HG02970 (cell line): ENCODE measurements at regions not wholly inside any gene's neighbourhood (a gene's known extent, or its start where the extent isn't known, plus 50 kb on each side); places are given as distances from the start of the nearest gene placed in this dataset.
A peak's percentile ranks its signal among the peaks of the same experiment; 100 is the strongest.

Source experiments
- ATAC-seq: cut with Tn5 transposase; IDR thresholded peaks from one replicate; pipeline ENCODE4 v1.9.1; 2021; ENCODE audit warnings: mild to moderate bottlenecking, moderate library complexity, moderate number of reproducible peaks; ENCODE audit not compliant: unreplicated experiment, low FRiP score

- ATAC-seq, result no peak
Observed at GRCh38 chr1:110816945-110817344, 56.0 kb upstream of the CD53 start.

DNA sequence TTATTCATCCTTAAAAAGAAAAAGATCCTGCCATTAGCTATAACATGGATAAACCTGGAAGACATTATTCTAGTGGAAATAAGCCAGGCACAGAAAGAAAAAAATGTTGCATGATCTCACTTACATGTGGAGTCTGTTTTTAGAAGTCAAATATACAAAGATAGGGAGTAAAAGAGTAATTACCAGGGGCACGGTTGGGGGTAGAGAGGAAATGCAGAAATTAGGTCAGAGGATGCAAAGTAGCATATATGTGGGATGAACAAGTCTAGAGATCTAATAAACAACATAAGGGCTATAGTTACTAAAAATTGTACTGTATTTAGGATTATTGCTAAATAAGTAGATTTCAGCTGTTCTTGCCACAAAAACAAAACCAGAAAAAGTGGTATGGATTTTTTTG lies 61.4 kb upstream of the CD53 start:
- ATAC-seq, result no peak

DNA sequence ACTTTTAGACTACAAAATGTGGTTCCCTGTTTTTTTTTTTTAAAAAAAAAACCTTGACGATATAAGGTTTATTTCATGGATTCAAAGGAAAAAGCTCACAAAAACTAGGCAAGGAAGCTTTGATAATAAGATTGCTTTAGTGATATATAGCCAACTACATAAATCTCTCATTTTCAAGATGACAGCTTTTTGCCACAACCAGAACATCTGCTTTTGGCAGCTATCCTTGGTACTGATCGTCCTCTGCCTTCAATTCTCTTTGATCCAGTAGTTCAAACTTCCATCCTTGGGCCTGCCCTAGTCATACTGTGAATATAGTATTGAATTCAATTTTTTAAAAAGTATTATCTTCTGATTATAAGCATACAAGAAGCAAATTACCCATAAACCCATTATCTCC lies 72.9 kb upstream of the CD53 start:
- ATAC-seq, result no peak

- no peak for ATAC-seq
Observed at GRCh38 chr1:110798691-110799256, 74.2 kb upstream of the CD53 start.

DNA sequence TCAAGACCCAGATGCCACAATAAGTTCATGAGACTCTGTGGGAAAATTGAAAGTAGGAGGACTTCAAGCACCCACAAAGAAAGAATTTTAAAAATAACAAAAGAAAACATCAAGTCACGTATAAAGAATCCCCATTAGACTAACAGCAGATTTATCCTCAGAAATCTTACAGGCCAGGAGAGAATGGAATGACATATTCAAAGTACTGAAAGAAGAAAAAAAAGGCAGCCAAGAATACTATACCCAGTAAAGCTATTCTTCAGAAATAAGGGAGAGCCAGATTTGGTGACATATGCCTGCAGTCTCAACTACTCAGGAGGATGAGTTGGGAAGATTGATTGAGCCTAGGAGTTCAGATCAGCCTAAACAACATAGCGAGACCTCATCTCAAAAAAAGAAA lies 84.3 kb upstream of the CD53 start:
- no peak for ATAC-seq

GRCh38 chr1:110787328-110788071 lies 85.4 kb upstream of the CD53 start:
- peak; percentile 68 for ATAC-seq

GRCh38 chr1:110786802-110787327 lies 86.1 kb upstream of the CD53 start:
- ATAC-seq, result no peak

DNA sequence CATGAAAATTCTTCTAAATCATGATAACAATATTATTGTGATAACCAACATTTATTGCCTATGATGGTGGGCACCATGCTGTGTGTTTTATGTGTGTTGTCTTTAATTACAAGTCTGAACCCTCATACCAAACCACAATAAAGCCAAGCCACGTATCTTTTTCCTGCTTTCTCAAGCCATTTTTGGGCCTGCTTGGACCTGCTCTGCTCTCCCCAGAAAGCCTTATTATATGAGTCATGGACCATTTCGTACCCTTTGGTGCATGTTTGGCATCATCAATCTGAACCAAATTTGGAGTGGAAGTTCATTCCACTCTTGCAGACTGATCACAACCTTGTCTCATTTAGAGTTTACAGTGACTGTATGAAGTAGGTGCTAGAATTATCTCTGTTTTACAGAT lies 87.3 kb upstream of the CD53 start:
- ATAC-seq, result no peak

DNA sequence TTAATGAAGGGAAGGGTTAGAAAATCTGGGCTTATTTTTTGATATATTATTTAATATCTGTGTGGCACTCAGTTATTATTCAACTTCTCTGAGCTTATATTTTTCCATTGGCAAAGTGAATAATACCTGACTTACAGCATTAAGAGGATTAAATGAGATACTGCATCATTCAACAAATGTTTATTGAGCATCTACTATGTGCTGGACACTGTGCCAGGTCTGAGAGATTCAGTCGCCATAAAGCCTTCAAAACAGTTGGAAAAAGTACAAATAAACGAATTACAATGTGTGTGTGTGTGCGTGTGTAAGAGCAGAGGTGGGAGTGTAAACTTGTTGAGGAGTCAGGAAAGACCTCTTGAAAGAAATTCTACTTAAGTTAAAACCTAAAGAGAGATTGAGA lies 87.9 kb upstream of the CD53 start:
- no peak for ATAC-seq

DNA sequence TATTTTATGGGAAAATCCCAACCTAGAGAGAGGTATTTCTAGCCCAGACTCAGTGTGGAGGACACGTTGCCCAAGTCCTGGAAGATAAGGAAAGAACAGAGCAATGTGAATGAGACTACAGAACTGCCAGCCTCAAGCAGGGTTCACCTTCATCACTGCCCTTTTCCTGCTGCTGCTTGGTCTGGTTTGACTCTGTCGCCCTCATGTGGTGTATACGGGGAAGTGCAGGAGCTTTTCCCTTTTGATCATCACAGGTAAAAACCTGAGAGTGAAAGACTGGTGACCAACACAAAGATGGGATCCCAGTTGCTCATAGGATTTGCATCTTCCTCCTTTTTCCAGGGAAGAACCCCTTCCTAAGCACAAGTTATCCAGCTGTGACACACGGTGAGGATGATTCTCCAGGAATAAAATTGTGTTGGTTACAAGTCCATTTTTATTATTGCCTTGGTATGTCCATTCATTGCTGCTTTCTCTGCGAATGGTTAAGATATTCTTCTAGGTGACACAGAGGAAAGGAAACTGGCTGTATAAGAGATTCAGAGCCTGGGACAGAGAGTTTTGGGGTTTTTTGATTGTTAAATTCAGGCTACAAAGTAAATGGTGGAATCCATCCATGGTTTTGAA lies 89.5 kb upstream of the CD53 start:
- no peak for ATAC-seq

DNA sequence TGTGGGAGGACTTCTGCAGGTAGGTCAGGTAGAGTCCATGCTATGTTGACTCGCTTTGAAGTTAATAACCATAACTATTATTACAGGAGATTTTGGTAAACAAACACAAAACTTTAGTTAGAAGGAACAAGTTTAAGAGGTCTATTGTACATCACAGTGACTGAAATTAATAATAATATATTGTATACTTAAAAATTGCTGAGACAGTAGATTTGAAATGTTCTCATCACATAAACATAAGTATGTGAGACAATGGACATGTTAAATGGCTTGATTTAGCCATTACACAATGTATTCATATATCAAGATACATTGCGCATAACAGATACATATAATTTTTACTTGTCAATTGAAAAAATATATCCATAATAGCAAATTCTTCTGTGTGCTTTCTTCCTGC lies 91.4 kb upstream of the CD53 start:
- no peak for ATAC-seq

DNA sequence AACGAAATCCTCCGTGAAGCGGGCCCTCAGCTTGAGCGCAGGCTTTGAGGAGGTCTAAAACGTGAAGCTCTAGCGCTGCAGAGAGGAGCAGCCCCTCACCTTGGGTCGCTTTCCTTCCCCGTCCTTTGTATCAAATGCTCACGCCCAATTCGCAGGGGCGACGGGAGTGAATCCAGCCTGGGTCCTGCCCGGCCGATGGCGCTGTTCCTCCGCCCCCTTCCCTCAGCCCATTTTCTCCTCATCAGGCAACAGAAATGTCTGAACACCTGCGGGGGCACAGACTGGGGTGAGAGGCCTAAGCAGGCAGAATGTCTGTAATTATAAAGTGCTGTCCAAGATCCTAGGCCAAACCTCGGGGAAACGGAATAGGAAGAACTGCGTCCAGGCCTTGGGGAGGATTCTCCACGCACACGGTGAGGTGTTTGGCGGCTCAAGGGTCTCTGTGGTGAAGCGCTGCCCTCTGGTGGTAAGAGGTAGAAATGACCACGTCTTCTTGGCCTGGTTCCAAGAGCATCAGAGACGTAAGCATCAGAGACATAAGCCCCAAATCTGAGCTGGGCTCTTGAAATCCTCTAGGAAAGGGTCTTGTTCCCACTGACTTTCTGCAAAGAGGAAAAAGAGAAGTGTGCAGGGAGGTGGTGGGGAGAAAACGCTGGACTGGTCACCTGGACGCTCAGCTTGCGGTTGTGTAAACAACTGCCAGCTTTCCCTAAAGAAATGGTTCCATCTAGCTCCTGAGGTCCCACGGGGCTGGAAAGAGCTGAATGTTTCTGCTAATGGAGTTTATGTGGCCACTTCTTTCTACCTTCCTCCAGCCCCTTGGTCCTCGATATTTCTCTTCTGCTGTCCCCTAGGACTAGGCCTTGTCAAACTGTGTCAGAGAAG lies 92.1 kb upstream of the CD53 start:
- no peak for ATAC-seq

DNA sequence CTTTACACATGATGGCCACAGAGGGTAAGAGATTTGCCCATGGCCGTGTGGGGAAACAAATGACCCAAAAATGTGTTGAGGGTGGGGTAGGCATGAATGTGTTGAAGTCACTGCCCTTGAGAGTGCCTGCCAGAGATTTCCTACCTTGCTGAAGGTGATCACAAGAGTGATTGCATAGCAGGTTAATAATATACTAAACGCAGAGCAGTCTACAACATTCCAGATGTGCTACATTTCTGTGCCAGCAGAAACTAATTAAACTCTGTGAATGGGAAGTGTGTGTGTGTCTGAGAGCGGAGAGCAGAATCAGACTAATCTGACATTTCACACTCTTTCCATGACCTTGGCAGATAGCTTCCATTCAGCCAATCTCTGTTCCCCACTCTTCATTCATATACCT lies 93.3 kb upstream of the CD53 start:
- no peak for ATAC-seq

GRCh38 chr1:110778821-110779220 lies 94.1 kb upstream of the CD53 start:
- no peak for ATAC-seq

DNA sequence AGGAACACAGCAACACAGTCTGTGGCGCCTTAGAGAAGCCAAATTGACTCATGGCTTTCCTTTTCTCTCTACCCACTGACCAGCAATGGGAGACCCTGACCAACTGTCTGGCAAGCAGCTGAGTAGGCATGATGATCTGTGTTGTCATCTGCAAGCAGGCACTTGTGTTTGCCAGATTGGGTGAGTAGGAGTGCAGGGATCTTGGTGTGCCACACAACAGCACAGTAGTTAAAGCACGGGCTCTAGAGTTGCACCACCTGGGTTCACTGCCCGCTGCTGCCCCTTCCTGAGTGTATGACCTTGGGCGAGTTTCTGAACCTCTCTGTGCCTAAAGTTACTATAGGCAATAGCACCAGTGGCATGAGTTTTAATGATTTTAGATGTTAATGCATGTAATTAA lies 95.7 kb upstream of the CD53 start:
- ATAC-seq, result no peak

DNA sequence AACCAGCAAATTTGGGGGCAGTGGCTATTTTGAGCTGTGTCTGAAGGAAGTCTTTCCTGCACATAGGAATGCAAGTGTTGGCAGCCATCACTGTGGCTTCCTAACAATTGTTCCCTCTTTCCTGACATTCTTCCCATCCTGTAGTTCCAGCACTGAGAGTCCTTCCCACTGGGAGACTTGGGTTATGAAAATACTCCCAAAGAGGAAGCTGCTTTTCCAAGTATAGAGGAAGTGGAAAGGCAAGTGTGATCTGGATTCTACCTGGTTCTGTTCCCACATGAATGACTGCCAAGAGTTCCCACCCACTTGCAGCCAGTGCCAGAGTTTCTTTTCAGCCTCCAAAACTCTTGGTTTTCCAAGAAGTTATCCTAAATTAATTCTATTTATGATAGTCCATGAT lies 98.5 kb upstream of the CD53 start:
- ATAC-seq, result no peak

DNA sequence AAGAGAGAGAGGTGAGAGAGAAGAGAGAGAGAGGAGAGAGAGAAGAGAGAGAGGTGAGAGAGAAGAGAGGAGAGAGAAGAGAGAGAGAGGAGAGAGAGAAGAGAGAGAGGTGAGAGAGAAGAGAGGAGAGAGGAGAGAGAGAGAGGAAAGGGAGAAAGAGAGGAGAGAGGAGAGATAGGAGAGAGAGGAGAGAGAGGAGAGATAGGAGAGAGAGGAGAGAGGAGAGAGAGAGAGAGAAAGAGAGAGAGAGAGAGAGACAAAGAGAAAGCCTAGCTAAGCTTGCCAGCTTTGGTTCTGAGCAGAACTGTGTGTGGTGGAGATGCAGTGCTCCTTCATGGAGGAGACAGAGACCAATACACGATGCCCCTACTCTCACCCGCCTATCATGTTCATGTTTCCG lies 99.1 kb upstream of the KCNA3 start:
- no peak for ATAC-seq

DNA sequence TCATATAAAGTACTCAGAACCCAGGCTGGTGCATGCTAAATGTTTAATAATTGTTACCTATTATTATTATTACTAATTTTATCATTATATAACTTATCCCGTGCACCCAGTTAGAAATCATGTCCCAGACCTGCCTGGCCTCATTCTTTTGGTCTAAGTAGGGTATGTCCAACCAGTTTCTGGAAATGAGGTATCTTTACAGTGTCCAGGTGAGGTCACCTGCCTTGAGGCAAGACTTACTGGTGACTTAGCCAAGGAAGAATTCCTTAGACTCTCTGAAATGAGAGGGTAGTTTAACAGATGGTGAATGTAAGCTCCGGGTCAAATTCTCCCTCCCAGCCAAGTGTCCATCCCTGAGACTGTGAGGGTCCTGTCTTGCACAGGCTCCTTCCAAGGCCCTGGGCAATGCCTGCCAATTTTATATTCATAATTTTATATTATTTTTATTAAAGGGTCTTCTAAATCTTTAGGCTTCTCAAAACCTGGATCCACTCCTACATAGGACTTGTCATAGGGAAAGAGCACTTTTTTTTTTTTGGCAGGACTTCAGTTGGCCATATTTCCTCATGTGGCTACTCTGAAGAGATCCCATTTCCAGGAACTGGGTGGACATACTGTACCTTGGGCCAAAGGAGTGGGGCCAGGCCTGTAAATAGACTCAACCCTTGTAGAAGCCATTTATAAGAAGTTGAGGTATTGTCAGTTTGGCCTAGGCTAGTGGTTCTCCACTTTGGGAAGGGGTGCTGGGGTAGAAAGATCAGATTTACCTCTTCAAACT lies 96.7 kb upstream of the KCNA3 start:
- no peak for ATAC-seq

DNA sequence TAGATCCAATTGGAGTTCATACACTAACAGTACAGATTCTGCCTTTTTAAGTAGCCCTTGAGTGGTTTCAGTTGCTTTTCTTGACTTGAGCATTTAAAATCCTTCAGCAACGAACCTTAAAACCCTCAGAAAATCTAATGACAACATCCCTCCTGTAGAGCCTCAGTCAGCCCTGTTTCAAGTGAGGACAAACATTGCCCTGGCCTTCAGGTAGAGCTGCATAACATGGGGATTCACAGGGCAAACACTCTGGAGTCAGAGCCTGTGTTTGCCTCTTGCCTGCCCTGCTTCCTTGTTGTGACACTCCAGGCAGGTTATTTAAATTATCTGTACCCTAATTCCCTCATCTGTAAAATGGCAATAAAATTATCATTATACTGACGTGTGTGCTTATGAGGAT lies 96.1 kb upstream of the KCNA3 start:
- no peak for ATAC-seq

- no peak for ATAC-seq
Observed at GRCh38 chr1:110768605-110769004, 93.9 kb upstream of the KCNA3 start.
